Neural cell (in vitro differentiated cells): ENCODE measurements at regions not wholly inside any gene's neighbourhood (a gene's known extent, or its start where the extent isn't known, plus 50 kb on each side); places are given as distances from the start of the nearest gene placed in this dataset.

ENCODE experiments used
- H2AFZ ChIP-seq: fragments of 200-600, 300-800 bp; sonication (generic), shearing (Covaris generic); 2 replicates; pipeline ENCODE4 v1.6.0; 2014; ENCODE audit warnings: low read depth, mild to moderate bottlenecking, antibody characterized with exemption, low read length, moderate library complexity
- H3F3A ChIP-seq: fragments of 200-600 bp; shearing (Covaris generic); 2 replicates; pipeline ENCODE4 v1.6.1; 2016; ENCODE audit warnings: mild to moderate bottlenecking, moderate library complexity, mixed read lengths, antibody characterized with exemption, low read length; ENCODE audit not compliant: insufficient read depth, poor library complexity, severe bottlenecking
- H3K27ac ChIP-seq: fragments of 200-600, 300-800 bp; sonication (generic), shearing (Covaris generic); 2 replicates; pipeline ENCODE4 v1.5.1; 2014; ENCODE audit warnings: mild to moderate bottlenecking, low read length, moderate library complexity
- H3K27me3 ChIP-seq: fragments of 300-800, 200-600 bp; sonication (generic), shearing (Covaris generic); 2 replicates; pipeline ENCODE4 v1.6.0; 2014; ENCODE audit warnings: mild to moderate bottlenecking, low read depth, low read length, moderate library complexity; ENCODE audit not compliant: insufficient read depth
- H3K36me3 ChIP-seq: fragments of 300-800, 200-600 bp; sonication (generic), shearing (Covaris generic); 2 replicates; pipeline ENCODE4 v1.5.1; 2014; ENCODE audit warnings: mild to moderate bottlenecking, antibody characterized with exemption, low read length, moderate library complexity; ENCODE audit not compliant: insufficient read depth
- H3K4me2 ChIP-seq: fragments of 300-800, 200-600 bp; sonication (generic), shearing (Covaris generic); 2 replicates; pipeline ENCODE4 v1.6.0; 2014; ENCODE audit warnings: mild to moderate bottlenecking, low read length
- H3K4me3 ChIP-seq: fragments of 300-800, 200-600 bp; sonication (generic), shearing (Covaris generic); 2 replicates; pipeline ENCODE4 v1.5.1; 2014; ENCODE audit warnings: mild to moderate bottlenecking, low read length, moderate library complexity
- H3K79me2 ChIP-seq: fragments of 200-600 bp; shearing (Covaris generic); replicated peaks from 2 replicates; pipeline ENCODE4 v1.6.0; 2014; ENCODE audit warnings: mild to moderate bottlenecking, low read length, moderate library complexity; ENCODE audit not compliant: insufficient read depth
- H3K9ac ChIP-seq: fragments of 300-800, 200-600 bp; sonication (generic), shearing (Covaris generic); 2 replicates; pipeline ENCODE4 v1.6.1; 2016; ENCODE audit warnings: mild to moderate bottlenecking, low read length, mixed read lengths
- H3K9me2 ChIP-seq: fragments of 200-600 bp; shearing (Covaris generic); 2 replicates; pipeline ENCODE4 v1.6.1; 2016; ENCODE audit warnings: mild to moderate bottlenecking, low read length, mixed read lengths; ENCODE audit not compliant: insufficient read depth
- H3K9me3 ChIP-seq: fragments of 200-600, 300-800 bp; sonication (generic), shearing (Covaris generic); 2 replicates; pipeline ENCODE4 v1.6.1; 2016; ENCODE audit warnings: mild to moderate bottlenecking, mixed run types, low read length, moderate library complexity, mixed read lengths
- H4K20me1 ChIP-seq: fragments of 200-600 bp; shearing (Covaris generic); 2 replicates; pipeline ENCODE4 v1.6.1; 2016; ENCODE audit warnings: mild to moderate bottlenecking, mixed run types; ENCODE audit not compliant: insufficient read depth
- EP300 ChIP-seq: fragments of 450-650 bp; conservative IDR thresholded peaks from 2 replicates; pipeline ENCODE4 v1.6.1; 2014; ENCODE audit warnings: antibody characterized with exemption, mild to moderate bottlenecking, moderate library complexity; ENCODE audit not compliant: poor library complexity, severe bottlenecking
- EZH2 ChIP-seq: fragments of 200-600, 300-800 bp; shearing (Covaris generic), sonication (generic); IDR thresholded peaks from 2 replicates; pipeline ENCODE4 v1.6.1; 2014; ENCODE audit warnings: antibody characterized with exemption, low read length, borderline replicate concordance, mild to moderate bottlenecking; ENCODE audit not compliant: insufficient read depth, poor library complexity, severe bottlenecking
- MXI1 ChIP-seq: fragments of 450-650 bp; conservative IDR thresholded peaks from 2 replicates; pipeline ENCODE4 v1.6.1; 2014; ENCODE audit warnings: antibody characterized with exemption, mild to moderate bottlenecking; ENCODE audit not compliant: poor library complexity, severe bottlenecking
- POLR2AphosphoS5 ChIP-seq: IDR thresholded peaks from 2 replicates; pipeline ENCODE4 v1.6.1; 2012
- RAD21 ChIP-seq: fragments of 450-650 bp; conservative IDR thresholded peaks from 2 replicates; pipeline ENCODE4 v1.6.1; 2014; ENCODE audit warnings: antibody characterized with exemption, mild to moderate bottlenecking, moderate library complexity
- SMC3 ChIP-seq: fragments of 450-650 bp; conservative IDR thresholded peaks from 2 replicates; pipeline ENCODE4 v1.6.1; 2014; ENCODE audit warnings: antibody characterized with exemption, mild to moderate bottlenecking, moderate library complexity; ENCODE audit not compliant: poor library complexity
- TAF1 ChIP-seq: IDR thresholded peaks from 2 replicates; pipeline ENCODE4 v1.6.1; 2012; ENCODE audit warnings: low read depth
- TF ChIP-seq, protein P1 (sequence below): IDR thresholded peaks from 2 replicates; pipeline ENCODE4 v1.6.1; 2012; ENCODE audit warnings: borderline replicate concordance
- TF ChIP-seq, protein P2 (sequence below): fragments of 450-650 bp; IDR thresholded peaks from 2 replicates; pipeline ENCODE4 v1.5.1; 2014; ENCODE audit warnings: antibody characterized with exemption, mild to moderate bottlenecking, moderate library complexity; ENCODE audit not compliant: poor library complexity, severe bottlenecking

DNA sequence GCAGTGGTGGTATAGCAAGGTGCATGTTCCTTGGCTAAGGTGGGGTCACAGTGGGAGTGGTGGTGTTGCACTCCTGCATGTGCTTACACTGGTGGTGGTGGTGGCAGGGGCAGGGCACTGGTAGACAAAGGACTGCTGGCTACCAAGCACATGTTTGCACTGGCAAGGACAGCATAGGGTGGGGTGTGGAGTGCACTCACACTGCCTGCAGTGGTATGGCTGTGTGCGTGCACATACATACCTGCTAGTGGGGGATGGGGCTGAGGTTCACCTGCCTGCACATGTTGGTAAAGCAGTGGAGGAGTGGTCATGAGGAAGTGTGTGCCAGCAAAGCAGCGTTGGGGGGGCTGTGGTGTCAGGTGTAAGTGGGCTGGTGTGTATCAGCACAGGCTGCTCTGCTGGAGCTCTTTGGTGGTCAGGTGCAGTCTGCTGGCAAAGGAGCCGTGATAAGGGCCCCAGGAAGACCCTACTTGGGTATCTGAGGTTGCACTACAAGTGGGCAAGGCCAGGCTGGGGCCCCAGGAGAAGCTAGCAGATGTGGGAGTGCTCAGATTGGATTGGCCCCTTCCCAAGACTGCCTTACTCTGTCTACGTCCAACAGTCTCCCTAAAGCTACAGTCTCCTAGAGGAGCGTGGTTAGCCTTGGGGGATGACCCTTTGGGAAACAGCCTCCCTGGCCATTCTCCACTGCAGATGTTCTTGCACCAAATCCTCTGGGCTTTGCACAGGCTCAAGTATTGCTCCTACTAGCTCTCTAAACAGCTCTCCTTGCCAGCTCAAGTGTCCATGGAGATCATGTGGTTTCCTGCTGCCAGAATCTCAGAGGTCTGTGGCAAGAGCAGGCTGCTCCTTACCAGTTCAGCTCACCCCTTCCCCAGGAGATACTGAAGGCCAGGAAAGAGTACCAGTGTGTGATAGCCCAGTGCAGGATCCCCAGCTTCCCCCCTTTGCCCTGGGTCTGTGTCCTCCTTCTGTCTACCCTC, 486.3 kb upstream of the PABPC4L start:
- no peaks in the 10 kb centered on the region for H3K9me3 ChIP-seq
- H3F3A ChIP-seq: no peaks in the 10 kb centered on the region
- H3K4me3 ChIP-seq: no peak overlapping the region
- H3K27me3 ChIP-seq: no peaks in the 10 kb centered on the region
- no peaks in the 10 kb centered on the region for H3K9me2 ChIP-seq
- H3K79me2 ChIP-seq: no peaks in the 10 kb centered on the region
- TF ChIP-seq SMC3 (no peak), EP300 (no peak), POLR2AphosphoS5 (no peak), EZH2 (no peak), TAF1 (no peak), MXI1 (no peak), RAD21 (no peak)
- TF ChIP-seq, protein P1, sequence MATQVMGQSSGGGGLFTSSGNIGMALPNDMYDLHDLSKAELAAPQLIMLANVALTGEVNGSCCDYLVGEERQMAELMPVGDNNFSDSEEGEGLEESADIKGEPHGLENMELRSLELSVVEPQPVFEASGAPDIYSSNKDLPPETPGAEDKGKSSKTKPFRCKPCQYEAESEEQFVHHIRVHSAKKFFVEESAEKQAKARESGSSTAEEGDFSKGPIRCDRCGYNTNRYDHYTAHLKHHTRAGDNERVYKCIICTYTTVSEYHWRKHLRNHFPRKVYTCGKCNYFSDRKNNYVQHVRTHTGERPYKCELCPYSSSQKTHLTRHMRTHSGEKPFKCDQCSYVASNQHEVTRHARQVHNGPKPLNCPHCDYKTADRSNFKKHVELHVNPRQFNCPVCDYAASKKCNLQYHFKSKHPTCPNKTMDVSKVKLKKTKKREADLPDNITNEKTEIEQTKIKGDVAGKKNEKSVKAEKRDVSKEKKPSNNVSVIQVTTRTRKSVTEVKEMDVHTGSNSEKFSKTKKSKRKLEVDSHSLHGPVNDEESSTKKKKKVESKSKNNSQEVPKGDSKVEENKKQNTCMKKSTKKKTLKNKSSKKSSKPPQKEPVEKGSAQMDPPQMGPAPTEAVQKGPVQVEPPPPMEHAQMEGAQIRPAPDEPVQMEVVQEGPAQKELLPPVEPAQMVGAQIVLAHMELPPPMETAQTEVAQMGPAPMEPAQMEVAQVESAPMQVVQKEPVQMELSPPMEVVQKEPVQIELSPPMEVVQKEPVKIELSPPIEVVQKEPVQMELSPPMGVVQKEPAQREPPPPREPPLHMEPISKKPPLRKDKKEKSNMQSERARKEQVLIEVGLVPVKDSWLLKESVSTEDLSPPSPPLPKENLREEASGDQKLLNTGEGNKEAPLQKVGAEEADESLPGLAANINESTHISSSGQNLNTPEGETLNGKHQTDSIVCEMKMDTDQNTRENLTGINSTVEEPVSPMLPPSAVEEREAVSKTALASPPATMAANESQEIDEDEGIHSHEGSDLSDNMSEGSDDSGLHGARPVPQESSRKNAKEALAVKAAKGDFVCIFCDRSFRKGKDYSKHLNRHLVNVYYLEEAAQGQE: no peak
- TF ChIP-seq, protein P2, sequence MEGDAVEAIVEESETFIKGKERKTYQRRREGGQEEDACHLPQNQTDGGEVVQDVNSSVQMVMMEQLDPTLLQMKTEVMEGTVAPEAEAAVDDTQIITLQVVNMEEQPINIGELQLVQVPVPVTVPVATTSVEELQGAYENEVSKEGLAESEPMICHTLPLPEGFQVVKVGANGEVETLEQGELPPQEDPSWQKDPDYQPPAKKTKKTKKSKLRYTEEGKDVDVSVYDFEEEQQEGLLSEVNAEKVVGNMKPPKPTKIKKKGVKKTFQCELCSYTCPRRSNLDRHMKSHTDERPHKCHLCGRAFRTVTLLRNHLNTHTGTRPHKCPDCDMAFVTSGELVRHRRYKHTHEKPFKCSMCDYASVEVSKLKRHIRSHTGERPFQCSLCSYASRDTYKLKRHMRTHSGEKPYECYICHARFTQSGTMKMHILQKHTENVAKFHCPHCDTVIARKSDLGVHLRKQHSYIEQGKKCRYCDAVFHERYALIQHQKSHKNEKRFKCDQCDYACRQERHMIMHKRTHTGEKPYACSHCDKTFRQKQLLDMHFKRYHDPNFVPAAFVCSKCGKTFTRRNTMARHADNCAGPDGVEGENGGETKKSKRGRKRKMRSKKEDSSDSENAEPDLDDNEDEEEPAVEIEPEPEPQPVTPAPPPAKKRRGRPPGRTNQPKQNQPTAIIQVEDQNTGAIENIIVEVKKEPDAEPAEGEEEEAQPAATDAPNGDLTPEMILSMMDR: no peak
- no peak overlapping the region for H3K9ac ChIP-seq
- H3K27ac ChIP-seq: no peak overlapping the region
- no peaks in the 10 kb centered on the region for H4K20me1 ChIP-seq
- H2AFZ ChIP-seq: no peak overlapping the region
- H3K36me3 ChIP-seq: no peaks in the 10 kb centered on the region
- no peak overlapping the region for H3K4me2 ChIP-seq

DNA sequence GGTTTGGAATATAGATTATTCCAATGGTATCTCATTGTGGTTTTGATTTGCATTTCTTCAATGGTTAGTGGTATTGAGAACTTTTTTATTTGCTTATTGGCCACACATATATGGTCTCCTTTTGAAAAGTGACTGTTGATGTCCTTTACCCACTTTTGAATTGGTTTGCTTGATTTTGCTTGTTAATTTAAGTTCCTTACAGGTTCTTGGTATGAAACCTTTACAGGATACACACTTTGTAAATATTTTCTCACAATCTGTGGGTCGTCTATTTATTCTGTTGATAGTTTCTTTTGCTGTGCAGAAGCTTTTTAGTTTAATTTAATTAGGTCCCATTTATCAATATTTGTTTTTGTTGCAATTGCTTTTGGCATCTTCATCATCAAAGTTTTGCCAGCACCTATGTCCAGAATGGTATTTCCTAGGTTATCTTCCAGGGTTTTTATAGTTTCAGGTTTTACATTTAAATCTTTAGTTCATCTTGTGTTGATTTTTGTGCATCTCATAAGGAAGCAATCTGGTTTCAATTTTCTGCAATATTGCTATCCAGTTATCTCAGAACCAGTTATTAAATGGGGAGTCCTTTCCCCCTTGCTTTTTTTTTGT, 475.7 kb upstream of the PABPC4L start:
- Histone ChIP-seq H3K9me3 (no peaks in the 10 kb centered on the region), H3K9ac (no peak overlapping the region), H3K36me3 (no peaks in the 10 kb centered on the region), H3K4me2 (no peak overlapping the region), H3F3A (no peaks in the 10 kb centered on the region), H2AFZ (no peak overlapping the region), H3K79me2 (no peaks in the 10 kb centered on the region), H3K27me3 (no peaks in the 10 kb centered on the region), H3K4me3 (no peak overlapping the region), H3K27ac (no peak overlapping the region), H4K20me1 (no peaks in the 10 kb centered on the region), H3K9me2 (no peaks in the 10 kb centered on the region)
- TF ChIP-seq EZH2 (no peak), POLR2AphosphoS5 (no peak)
- TF ChIP-seq, protein P1: no peak
